Stimulated activated CD8-positive, alpha-beta memory T cell treated with anti-CD3 and anti-CD28 coated beads, Interleukin-4, amount 100 ng/mL, for 24 hours (primary cell): ENCODE measurements at regions not wholly inside any gene's neighbourhood (a gene's known extent, or its start where the extent isn't known, plus 50 kb on each side); places are given as distances from the start of the nearest gene placed in this dataset.
"Not testable (repeated sequence)": the region's sequence is repeated elsewhere in the genome, so short reads cannot be mapped to it uniquely, and the experiment has no call there.

Experiments used
- DNase-seq: peaks from one replicate; pipeline ENCODE4 v3.0.0-alpha.2; 2020; ENCODE audit warnings: low read depth

GRCh38 chr6:4491501-4492260 lies 284.5 kb upstream of the CDYL start:
- no peak for DNase-seq

DNA sequence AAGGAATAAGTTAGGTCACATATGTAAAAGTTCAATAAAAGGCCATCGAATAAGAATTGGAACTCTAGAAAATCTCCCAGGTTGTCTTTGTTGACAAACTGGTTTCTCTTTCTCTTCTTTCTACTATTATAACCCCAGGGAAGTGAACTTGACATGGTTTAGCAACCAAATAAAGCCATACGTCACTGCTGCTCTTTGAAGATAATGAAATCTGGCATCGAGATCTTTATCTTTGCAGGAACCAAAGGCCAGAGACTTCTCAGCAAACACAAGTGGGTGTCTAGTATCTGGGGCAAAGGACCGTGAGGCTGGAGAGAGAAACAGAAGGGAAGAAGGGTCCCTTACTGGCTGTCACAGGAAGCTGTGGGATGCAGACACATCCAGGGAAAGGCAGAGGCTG lies 286.7 kb upstream of the CDYL start:
- no peak for DNase-seq

DNA sequence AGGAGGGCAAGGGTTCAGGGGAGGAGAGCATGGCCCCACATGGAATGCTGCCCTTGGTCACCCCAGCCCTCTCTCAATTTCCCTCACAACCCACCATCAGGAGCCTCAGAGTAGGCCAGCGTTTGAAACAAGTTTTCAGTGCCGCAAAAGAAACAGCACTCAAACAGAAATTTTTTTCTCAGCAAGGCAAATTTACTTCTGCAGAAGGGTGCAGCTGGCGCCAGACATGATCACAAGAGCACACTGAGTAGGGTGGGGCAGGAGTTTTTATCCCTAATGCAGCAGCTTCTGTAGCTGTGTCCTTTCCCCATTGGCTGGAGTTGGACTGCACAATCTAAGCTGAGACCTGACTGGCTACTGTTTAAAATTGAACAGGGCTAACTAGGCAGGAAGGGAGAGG lies 287.8 kb upstream of the CDYL start:
- no peak for DNase-seq

GRCh38 chr6:4487538-4487937 lies 288.7 kb upstream of the CDYL start:
- DNase-seq: no peak

DNA sequence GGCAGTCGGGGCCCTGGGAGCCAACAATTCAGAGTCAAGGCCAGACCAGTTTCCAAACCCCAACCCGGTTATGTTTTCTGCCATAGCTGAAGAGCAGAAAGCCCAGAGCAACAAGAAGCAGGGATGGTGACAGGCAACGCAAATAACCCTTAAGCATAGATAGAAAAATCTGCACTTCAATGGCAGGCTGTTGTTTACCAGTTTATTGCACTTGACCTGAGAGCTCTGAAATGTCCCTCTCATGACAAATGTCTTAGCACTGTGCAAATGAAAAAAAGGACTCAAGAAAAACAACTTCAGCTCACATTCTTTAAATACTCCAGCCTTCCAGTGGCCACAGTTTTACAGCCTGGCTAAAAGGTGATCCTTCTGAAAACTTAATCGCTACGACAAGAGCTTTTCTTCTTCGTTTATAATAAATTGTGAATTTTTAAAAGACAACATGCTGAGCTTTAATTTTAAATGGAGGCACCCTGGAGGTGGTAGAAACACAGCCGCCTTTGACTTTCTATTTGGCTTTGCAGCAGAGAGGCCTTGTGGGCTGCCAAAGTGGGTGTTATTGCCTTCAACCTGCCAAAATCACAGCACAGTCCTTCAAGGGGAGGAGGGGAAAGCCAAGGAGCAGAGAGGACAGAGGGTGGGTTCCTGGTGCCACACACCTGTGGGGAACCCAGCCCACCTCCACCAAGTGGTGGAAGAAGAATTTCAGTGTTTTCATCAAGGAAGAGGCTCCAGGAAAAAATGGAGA lies 289.5 kb upstream of the CDYL start:
- DNase-seq: no peak

DNA sequence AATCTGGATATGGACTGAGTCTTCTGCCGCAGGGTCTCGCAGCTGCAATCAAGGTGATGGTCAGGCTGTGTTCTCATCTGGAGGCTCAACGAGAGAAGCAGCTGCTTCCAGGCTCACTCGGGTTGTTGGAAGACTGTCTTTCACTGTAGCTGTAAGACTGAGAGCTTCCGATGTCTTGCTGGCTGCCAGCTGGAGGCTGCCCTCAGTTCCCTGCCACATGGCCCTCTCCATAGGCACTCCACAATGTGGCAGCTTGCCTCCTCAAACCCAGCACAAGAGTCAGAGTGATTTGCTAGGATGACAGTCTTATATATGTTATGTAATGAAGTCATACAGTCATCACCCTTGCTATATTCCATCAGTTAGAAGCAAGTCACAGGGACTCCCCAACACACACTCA lies 290.5 kb upstream of the CDYL start:
- no peak for DNase-seq

DNA sequence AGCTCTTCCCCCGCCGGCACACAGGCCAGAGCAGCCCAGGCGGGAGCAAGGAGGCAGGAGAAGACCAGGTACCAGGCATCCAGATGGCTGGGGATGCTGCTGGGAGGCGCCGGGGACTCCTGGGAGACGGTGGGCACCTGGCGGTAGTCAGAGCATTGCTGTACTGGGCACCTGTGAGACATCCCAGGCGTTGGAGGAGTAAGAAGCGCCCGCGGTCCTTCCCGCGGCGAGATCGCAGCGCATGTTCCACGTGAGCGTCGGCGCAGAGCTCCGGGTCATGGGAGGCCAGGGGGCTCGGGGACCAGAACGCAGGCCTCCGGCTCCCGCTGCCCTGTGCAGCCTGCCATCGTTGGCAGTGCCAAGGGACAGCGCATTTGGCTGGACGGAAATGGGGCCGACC lies 293.7 kb upstream of the CDYL start:
- no peak for DNase-seq

DNA sequence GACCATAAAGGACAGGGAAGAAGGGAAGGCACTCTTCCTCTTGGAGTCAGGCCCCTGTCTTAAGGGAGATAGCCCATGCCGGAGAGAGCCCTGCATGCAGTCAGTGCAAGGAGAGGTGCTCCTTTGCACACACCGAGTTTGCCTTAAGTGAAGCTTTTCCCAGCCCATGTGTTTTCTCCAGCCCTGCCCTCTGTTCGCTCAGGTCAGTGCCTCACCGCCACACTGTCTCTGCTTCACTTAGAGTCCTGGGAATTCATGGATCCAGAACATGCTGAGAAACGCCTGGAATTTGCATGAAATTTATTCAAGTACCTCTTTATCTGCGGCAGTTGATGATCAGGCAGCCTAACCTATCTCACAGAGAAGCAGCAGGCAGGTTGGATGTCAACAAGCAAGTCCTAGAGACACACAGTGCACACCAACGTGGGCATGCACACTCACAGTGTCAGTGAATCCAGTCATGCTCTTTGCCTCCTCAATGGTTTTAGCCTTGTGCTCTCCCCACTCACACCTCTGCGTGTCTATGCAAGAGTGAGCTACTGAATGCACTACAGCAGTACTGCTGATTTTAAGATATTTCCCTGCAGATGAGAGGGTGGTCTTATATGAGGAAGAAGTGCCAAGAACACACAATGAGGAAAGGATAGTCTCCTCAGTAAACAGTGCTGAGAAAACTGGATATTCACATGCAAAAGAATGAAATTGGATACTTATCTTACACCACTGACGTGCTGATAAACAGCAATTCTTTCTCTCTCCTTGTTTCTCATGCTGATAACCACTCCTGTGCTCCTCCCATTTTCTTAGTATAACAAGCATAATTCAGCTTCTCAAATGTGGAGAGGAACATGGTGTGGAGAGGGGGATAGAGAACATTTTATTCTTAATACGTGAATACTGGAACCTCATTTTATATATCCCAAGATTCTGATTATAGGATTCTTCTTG lies 295.1 kb upstream of the CDYL start:
- DNase-seq: no peak

- no peak for DNase-seq
Observed at GRCh38 chr6:4478098-4478497, 298.1 kb upstream of the CDYL start.

DNA sequence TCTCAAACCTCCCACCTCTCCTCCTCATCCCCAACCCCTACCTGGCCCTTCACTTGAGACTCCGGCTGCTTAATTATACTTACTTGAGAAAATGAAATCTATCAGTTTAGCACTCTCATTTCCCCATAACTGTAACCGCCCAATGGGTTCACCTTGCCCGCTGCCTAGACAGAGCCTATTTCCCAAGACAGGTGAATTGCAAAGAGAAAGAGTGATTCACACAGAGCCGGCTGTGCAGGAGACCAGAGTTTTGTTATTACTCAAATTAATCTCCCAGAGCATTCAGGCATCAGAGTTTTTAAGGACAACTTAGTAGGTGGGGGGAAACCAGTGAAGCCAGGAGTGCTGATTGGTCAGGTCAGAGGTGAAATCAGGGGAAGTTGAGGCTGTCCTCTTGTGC lies 301.4 kb upstream of the CDYL start:
- DNase-seq: no peak

DNA sequence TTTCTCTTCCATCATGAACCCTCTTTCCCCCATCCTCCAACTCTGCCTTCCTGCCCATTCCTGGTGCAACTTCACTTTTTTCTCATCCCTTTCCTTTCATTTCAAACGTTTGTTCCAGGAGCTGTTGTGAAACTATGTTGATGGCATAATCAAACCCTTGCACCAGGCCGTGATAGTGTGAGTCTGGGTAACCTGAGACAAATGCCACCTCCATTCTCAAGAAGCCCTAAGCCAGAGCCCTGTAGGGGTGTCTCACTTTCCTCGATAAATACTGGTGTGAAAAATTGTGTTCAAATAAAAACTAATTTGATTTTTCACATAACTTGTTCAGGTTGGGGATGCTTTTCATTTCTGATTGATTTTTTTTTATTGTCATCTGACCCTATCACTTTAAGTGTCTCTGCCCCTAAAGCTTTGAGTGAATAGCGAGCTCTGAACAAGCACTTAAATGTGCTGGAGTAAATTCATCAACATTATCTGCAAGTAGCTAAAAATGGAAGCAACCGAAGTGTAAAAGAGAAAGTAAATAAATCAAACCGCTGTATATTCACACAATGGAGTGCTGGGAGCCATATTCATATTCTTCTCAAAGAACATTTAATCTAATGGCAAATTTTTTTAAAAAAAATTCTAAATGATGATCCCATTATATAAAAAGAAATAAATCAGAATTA lies 303.1 kb upstream of the CDYL start:
- no peak for DNase-seq

DNA sequence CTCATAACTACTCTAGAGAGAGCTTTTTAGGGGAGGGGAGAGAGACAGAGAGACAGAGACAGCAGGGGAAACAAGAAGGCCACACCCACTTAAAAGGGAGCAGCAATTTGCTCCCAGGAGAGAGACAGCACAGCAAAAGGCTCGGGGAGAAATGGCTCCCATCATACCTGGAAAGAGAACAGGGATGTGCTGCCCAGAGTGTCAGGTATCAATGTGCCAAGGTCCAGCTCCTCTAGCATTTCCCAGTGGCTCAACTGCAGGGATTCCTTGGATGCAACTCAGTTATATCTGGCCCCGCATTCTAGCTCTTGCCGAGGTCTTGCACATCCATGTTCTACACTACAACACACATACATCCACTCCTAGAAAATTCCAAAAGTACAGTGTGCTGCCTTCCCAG lies 304.0 kb upstream of the CDYL start:
- DNase-seq: no peak

DNA sequence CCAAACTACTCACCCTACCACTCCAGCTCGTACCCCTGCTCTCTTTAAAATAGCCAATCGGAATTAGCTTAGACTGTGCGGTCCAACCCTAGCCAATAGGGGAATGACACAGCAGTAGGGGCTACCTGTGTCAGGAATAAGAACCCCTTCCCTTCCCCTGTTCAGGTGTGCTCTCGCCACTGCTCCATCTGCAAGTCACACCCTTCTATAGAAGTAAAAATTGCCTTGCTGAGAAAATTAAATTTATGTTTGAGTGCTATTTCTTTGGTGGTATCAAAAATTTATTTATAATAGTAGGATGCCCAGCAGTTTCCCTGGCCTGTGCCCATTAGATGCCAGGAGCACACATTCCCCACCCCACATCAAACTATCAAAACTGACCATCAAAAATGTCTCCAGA lies 304.7 kb upstream of the CDYL start:
- DNase-seq: not testable (repeated sequence)

- DNase-seq: no peak
Observed at GRCh38 chr6:4470698-4471210, 305.4 kb upstream of the CDYL start.

- no peak for DNase-seq
Observed at GRCh38 chr6:4466769-4467480, 309.3 kb upstream of the CDYL start.

DNA sequence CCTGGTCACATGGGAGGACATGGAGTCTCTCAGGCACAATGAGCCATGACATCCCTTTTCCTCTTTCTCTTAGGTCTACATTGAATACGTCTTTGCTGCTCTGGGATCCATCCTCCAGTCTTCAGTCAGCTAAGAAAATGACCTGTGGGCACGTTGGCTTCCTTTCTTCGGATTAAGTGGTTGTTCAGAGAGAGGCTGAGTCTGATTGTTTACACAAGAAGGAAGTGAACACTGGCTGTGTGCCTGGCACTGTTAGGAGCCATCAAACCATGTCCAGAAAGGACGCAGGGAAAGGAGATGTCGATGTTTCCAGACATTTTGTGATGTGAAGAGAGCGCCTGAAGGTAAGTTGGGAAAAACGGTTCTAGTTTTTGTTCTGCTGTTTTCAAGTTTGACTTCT lies 309.9 kb upstream of the CDYL start:
- DNase-seq: no peak

DNA sequence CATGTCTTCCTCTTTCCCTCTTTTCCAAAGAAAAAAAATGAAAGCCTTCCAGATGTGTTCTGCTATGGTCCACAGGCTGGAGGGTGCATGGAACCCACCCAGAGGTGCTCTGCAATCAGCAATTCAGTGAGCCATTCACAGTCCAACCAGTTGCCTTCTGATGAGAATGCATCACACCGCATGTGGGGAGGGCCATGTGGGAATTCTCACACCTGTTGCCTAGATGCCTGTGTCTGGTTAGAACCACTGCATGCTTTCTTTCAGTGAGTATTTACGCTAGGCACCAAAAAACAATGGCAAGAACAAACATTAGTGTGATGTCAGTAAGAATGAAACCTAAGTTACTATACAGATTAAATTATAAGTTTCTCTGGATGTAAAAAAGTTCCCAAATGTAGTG lies 311.6 kb upstream of the CDYL start:
- no peak for DNase-seq

DNA sequence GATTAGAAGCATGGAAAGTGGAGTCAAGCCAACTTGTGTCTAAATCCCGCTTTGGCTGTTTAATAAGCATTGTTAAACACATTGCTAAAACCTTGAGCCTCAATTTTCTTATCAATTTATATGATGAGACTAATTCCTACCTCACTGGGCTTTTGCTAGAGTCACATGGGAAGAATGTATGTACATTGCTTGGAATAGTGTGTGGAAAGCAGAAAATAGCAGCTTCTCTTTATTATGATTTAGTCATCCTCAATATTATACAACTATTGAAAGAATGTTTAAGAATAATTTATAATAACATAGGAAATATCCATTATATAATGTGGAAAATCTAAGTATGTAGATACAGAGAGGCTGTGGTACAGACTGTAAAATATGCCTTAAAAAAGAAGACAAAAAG lies 313.0 kb upstream of the CDYL start:
- no peak for DNase-seq

DNA sequence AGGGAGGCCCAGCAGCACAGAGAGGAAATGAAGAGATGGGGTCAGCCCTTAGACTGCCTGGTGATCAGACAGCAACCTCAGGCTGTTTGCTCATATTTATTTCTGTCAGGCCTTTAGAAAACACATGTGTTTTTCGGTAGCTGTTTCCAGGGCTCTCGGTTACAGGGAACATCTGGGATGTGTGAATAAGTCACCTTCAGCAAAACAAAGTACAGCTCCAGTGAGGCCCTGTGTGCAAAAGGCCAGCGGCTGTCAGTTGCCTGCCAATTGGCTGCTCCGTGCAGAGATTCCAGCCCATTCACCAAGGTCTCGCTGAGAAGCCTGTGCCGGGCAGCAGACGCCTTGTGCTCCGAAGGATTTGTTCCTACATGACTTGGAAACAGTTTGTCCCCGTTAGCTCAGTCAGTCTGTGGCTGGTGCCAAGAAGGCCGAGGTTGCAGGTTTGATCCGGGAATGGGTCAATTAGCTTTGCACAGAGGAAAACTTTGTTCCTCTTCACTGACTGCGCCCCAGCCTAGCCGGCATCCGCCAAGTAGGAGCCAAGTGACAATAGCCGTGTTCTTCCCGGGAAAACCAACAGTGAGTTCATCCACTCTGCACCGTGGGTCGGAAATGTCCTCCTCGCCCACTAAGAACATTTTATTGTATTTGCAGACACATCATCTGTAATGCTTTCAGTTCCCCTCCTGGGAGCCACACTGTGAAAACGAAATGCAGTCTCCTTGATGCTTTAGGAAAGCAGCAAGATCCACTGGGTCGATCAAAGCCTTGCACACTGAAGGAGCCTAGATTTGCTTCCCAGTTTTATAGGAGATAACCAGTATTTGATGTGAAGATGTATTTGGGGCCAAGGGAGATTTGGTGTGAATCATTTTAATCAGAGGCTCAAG lies 315.4 kb upstream of the CDYL start:
- DNase-seq: no peak

- no peak for DNase-seq
Observed at GRCh38 chr6:4459996-4460395, 316.2 kb upstream of the CDYL start.
